GM12872 (cell line): ENCODE measurements at regions not wholly inside any gene's neighbourhood (a gene's known extent, or its start where the extent isn't known, plus 50 kb on each side); places are given as distances from the start of the nearest gene placed in this dataset.

ENCODE experiments used
- CTCF ChIP-seq: IDR thresholded peaks from 3 replicates; pipeline ENCODE4 v1.5.1; 2011; ENCODE audit warnings: low read depth, mild to moderate bottlenecking, low read length, moderate library complexity; ENCODE audit not compliant: insufficient read depth

GRCh38 chr12:72747111-72747849, 475.1 kb downstream of the TRHDE start:
- no peak for TF ChIP-seq CTCF

- TF ChIP-seq CTCF = no peak
These were observed 476.8 kb downstream of the TRHDE start for GRCh38 chr12:72748971-72749370.

GRCh38 chr12:72753571-72753970, 481.4 kb downstream of the TRHDE start:
- TF ChIP-seq CTCF = no peak

- TF ChIP-seq CTCF = no peak
These were observed 494.3 kb downstream of the TRHDE start for GRCh38 chr12:72766517-72766916.

GRCh38 chr12:72774023-72774422, 501.9 kb downstream of the TRHDE start:
- TF ChIP-seq CTCF = no peak

GRCh38 chr12:72777806-72778205, 505.6 kb downstream of the TRHDE start:
- no peak for TF ChIP-seq CTCF

- TF ChIP-seq CTCF = no peak
These were observed 518.1 kb downstream of the TRHDE start for GRCh38 chr12:72790273-72790672.
